Gastroesophageal sphincter (tissue), 3 donors: ENCODE measurements at regions not wholly inside any gene's neighbourhood (a gene's known extent, or its start where the extent isn't known, plus 50 kb on each side); places are given as distances from the start of the nearest gene placed in this dataset.
"Not testable (repeated sequence)": the region's sequence is repeated elsewhere in the genome, so short reads cannot be mapped to it uniquely, and the experiment has no call there.

Source experiments
- CTCF ChIP-seq, 4 experiments: fragments of 200-600 bp in 2 of 4; fragments of 450-650 bp in 2 of 4; sonication (generic) in 1 of 4; IDR thresholded peaks; one replicate each; pipeline ENCODE4 v1.5.1; 2017 to 2019; ENCODE audit warnings: antibody characterized with exemption in 4 of 4, mild to moderate bottlenecking in 2 of 4, moderate library complexity in 2 of 4
- POLR2AphosphoS5 ChIP-seq: sonication (generic); formaldehyde crosslinking; IDR thresholded peaks from one replicate; pipeline ENCODE4 v1.6.1; 2017; ENCODE audit warnings: antibody characterized with exemption

GRCh38 chr5:36782612-36783011 is 94.0 kb upstream of the NIPBL start:
- not testable (repeated sequence) for TF ChIP-seq POLR2AphosphoS5; CTCF (IDR thresholded peaks at IDR 0.05)
